ENCODE measurements at regions not wholly inside any gene's neighbourhood (a gene's known extent, or its start where the extent isn't known, plus 50 kb on each side); places are given as distances from the start of the nearest gene placed in this dataset.

DNA sequence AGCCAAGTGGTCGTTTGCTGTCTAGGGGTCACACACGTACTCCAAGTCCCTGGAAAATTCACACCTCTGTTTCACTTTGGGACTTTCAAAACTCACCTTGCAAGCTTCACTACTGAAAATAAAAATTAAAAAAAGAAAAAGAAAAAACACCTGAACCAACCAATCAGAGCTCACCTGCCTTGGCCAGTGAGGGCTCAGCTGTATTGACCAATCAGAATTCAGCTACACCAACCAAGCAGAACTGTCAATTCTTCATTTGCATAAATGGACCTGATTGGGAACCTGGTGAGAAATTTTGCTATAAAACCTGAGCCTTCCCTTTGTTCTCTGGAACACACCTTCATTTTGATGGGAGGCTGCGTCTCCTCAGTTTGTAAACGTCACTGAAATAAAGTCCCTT, 176.4 kb downstream of the TTC32 start:
- Mint-ChIP-seq H3K27ac (no peak overlapping the region), H3K9me3 (no peaks in the 10 kb centered on the region), H3K27me3 (peaks cover 3 to 13% of the 10 kb centered on the region in 2 donors), H3K4me3 (no peak overlapping the region), H3K4me1 (no peaks in the 10 kb centered on the region), H3K36me3 (no peaks in the 10 kb centered on the region)
- Histone ChIP-seq H3K4me3 (ENCODE audit: low read length) (no peak overlapping the region), H3K9me3 (ENCODE audit: low read length) (no peaks in the 10 kb centered on the region), H3K27me3 (ENCODE audit: insufficient read depth, low read length, poor library complexity, severe bottlenecking) (no peaks in the 10 kb centered on the region), H3K36me3 (ENCODE audit: insufficient read depth, low read length) (no peaks in the 10 kb centered on the region), H3K27ac (ENCODE audit: low read depth, low read length) (no peak overlapping the region), H3K4me1 (ENCODE audit: insufficient read depth, low read length) (no peaks in the 10 kb centered on the region)
- ChIA-PET CTCF (no interaction called here), POLR2A (no interaction called here)
- DNase-seq: no peak

- H3K4me3 ChIP-seq (ENCODE audit: low read length): no peak overlapping the region
- H3K27me3 Mint-ChIP-seq: peaks cover 2 to 6% of the 10 kb centered on the region in 2 donors
- ChIA-PET CTCF (no interaction called here), POLR2A (no interaction called here)
- H3K27me3 ChIP-seq (ENCODE audit: insufficient read depth, low read length, poor library complexity, severe bottlenecking): no peaks in the 10 kb centered on the region
- DNase-seq: no peak
- H3K9me3 ChIP-seq (ENCODE audit: low read length): no peaks in the 10 kb centered on the region
- H3K36me3 Mint-ChIP-seq: no peaks in the 10 kb centered on the region
- H3K27ac ChIP-seq (ENCODE audit: low read depth, low read length): no peak overlapping the region
- H3K4me3 Mint-ChIP-seq: no peak overlapping the region
- no peaks in the 10 kb centered on the region for H3K4me1 ChIP-seq (ENCODE audit: insufficient read depth, low read length)
- H3K27ac Mint-ChIP-seq: no peak overlapping the region
- no peaks in the 10 kb centered on the region for H3K4me1 Mint-ChIP-seq
- no peaks in the 10 kb centered on the region for H3K36me3 ChIP-seq (ENCODE audit: insufficient read depth, low read length)
- H3K9me3 Mint-ChIP-seq: no peaks in the 10 kb centered on the region
These were observed 178.8 kb downstream of the TTC32 start for GRCh38 chr2:19723021-19723420.

DNA sequence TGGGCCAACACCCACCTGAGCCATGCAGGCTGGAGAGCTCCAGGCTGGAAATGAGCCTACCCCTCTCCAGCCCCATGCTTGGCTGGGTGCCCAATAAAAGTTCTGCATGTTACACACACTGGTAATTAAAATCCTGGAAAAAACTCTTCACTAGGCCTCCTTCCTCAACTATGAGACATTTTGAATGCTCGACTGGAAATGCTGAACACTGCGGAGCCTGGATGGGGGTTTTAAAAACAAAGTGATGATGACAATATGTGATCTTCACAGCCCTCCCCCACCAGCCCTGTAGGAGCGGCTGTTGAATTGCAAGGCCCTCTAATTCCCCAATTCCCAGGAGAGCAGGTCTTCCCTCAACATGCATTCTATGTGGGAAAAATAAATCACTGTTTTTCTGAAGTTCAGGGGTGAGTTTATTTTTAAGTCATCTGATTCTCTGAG, 179.2 kb downstream of the TTC32 start:
- no peak overlapping the region for H3K4me3 ChIP-seq (ENCODE audit: low read length)
- CTCF ChIA-PET: no interaction called here

DNA sequence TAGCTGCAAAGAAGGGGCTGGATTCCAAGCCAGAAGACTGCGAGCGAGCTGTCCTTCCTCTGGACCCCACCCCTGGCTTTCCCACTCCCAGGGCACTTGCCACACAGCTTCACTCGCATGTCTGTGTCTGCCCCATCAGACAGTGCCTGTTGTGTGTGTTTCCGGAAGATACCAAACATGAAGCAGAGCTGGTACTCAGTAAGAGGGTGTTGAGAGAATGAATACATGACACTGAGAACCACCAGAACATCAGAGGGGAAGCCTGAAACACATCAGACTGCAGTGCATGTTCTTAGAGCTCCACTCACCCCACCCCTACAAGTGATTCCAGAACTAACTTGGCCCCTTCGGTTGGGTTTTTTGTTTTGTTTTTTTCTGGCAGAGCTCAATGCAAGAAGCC, 181.5 kb downstream of the TTC32 start:
- CTCF ChIA-PET: no interaction called here

More for the DNA sequence above, 179.2 kb downstream of the TTC32 start:
- no peaks in the 10 kb centered on the region for H3K36me3 ChIP-seq (ENCODE audit: insufficient read depth, low read length)
- POLR2A ChIA-PET: no interaction called here
- H3K4me3 Mint-ChIP-seq: no peak overlapping the region
- H3K27me3 ChIP-seq (ENCODE audit: insufficient read depth, low read length, poor library complexity, severe bottlenecking): no peaks in the 10 kb centered on the region
- no peaks in the 10 kb centered on the region for H3K4me1 ChIP-seq (ENCODE audit: insufficient read depth, low read length)
- no peaks in the 10 kb centered on the region for H3K36me3 Mint-ChIP-seq
- no peak for DNase-seq
- no peaks in the 10 kb centered on the region for H3K9me3 ChIP-seq (ENCODE audit: low read length)
- no peak overlapping the region for H3K27ac Mint-ChIP-seq
- H3K27ac ChIP-seq (ENCODE audit: low read depth, low read length): no peak overlapping the region
- H3K9me3 Mint-ChIP-seq: no peaks in the 10 kb centered on the region
- H3K4me1 Mint-ChIP-seq: no peaks in the 10 kb centered on the region
- peaks cover 2 to 4% of the 10 kb centered on the region in 2 donors for H3K27me3 Mint-ChIP-seq

DNA sequence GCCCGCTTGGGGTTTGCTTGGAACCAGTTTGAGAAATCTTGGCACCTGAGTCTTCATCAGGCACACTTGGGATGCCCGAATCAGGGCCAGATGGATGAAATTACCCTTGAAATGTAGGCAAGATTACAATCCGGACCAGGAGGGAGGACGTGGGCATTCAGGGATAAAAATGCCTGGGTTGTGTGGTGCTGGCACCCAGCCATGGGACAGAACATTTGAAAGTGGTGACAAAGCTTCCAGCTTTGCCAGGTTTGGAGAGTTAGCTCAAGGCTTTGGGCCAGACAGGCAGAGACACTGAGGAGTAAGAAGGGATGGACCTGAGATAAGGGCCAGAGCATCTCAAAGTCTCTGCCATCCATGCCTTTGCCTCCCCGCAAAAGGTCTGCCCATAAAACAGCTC, 182.2 kb downstream of the TTC32 start:
- H3K27me3 Mint-ChIP-seq: peaks cover 4 to 6% of the 10 kb centered on the region in 2 donors
- no peaks in the 10 kb centered on the region for H3K4me1 ChIP-seq (ENCODE audit: insufficient read depth, low read length)
- no peak overlapping the region for H3K27ac ChIP-seq (ENCODE audit: low read depth, low read length)
- POLR2A ChIA-PET: no interaction called here
- no peaks in the 10 kb centered on the region for H3K27me3 ChIP-seq (ENCODE audit: insufficient read depth, low read length, poor library complexity, severe bottlenecking)
- no peaks in the 10 kb centered on the region for H3K9me3 Mint-ChIP-seq
- H3K36me3 Mint-ChIP-seq: no peaks in the 10 kb centered on the region
- no peak for DNase-seq
- no peaks in the 10 kb centered on the region for H3K9me3 ChIP-seq (ENCODE audit: low read length)
- H3K4me3 Mint-ChIP-seq: no peak overlapping the region
- H3K4me1 Mint-ChIP-seq: no peaks in the 10 kb centered on the region
- H3K36me3 ChIP-seq (ENCODE audit: insufficient read depth, low read length): no peaks in the 10 kb centered on the region
- CTCF ChIA-PET: no interaction called here
- no peak overlapping the region for H3K4me3 ChIP-seq (ENCODE audit: low read length)
- no peak overlapping the region for H3K27ac Mint-ChIP-seq

More for the DNA sequence above, 181.5 kb downstream of the TTC32 start:
- H3K27ac ChIP-seq (ENCODE audit: low read depth, low read length): no peak overlapping the region
- POLR2A ChIA-PET: no interaction called here
- H3K27me3 ChIP-seq (ENCODE audit: insufficient read depth, low read length, poor library complexity, severe bottlenecking): no peaks in the 10 kb centered on the region
- H3K4me3 ChIP-seq (ENCODE audit: low read length): no peak overlapping the region
- H3K9me3 Mint-ChIP-seq: no peaks in the 10 kb centered on the region
- no peak for DNase-seq
- no peaks in the 10 kb centered on the region for H3K36me3 Mint-ChIP-seq
- H3K9me3 ChIP-seq (ENCODE audit: low read length): no peaks in the 10 kb centered on the region
- no peaks in the 10 kb centered on the region for H3K4me1 Mint-ChIP-seq
- peaks cover 2 to 4% of the 10 kb centered on the region in 2 donors for H3K27me3 Mint-ChIP-seq
- peak overlapping the region in 1 of 8 donors; percentile 76 for H3K27ac Mint-ChIP-seq
- no peaks in the 10 kb centered on the region for H3K36me3 ChIP-seq (ENCODE audit: insufficient read depth, low read length)
- H3K4me1 ChIP-seq (ENCODE audit: insufficient read depth, low read length): no peaks in the 10 kb centered on the region
- no peak overlapping the region for H3K4me3 Mint-ChIP-seq

DNA sequence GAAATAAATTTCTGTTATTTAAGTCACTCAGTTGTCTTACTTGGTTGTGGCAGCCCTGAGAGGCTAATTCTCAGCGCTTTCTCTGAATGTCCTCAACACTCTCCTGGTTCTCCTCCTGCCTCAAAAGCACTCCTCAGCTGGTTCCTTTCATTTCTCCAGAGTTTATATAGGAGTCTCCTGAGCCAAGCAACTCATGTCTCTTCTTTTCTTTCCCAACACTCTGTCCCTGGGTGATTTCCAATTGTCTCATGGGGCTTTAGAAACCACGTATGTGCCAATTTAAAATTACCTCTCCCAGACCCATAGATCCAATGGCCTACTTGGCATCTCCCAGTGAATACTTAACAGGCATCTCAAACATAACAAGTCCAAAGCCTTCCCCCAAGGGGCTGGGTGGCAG, 184.3 kb downstream of the TTC32 start:
- no peaks in the 10 kb centered on the region for H3K36me3 ChIP-seq (ENCODE audit: insufficient read depth, low read length)
- no peaks in the 10 kb centered on the region for H3K27me3 ChIP-seq (ENCODE audit: insufficient read depth, low read length, poor library complexity, severe bottlenecking)
- no peak overlapping the region for H3K27ac Mint-ChIP-seq
- ChIA-PET POLR2A (no interaction called here), CTCF (no interaction called here)
- no peaks in the 10 kb centered on the region for H3K36me3 Mint-ChIP-seq
- H3K27me3 Mint-ChIP-seq: peaks cover 9 to 10% of the 10 kb centered on the region in 2 donors
- H3K4me3 ChIP-seq (ENCODE audit: low read length): no peak overlapping the region
- no peak for DNase-seq
- H3K27ac ChIP-seq (ENCODE audit: low read depth, low read length): no peak overlapping the region
- H3K9me3 ChIP-seq (ENCODE audit: low read length): no peaks in the 10 kb centered on the region
- no peak overlapping the region for H3K4me3 Mint-ChIP-seq
- no peaks in the 10 kb centered on the region for H3K9me3 Mint-ChIP-seq
- no peaks in the 10 kb centered on the region for H3K4me1 ChIP-seq (ENCODE audit: insufficient read depth, low read length)
- no peaks in the 10 kb centered on the region for H3K4me1 Mint-ChIP-seq

- Mint-ChIP-seq H3K9me3 (no peaks in the 10 kb centered on the region), H3K4me3 (no peak overlapping the region), H3K36me3 (no peaks in the 10 kb centered on the region), H3K27me3 (peaks cover 9 to 10% of the 10 kb centered on the region in 2 donors), H3K4me1 (peaks cover 0 to 4% (median 0%) of the 10 kb centered on the region in 3 donors), H3K27ac (no peak overlapping the region)
- Histone ChIP-seq H3K36me3 (ENCODE audit: insufficient read depth, low read length) (no peaks in the 10 kb centered on the region), H3K27me3 (ENCODE audit: insufficient read depth, low read length, poor library complexity, severe bottlenecking) (no peaks in the 10 kb centered on the region), H3K9me3 (ENCODE audit: low read length) (no peaks in the 10 kb centered on the region), H3K4me1 (ENCODE audit: insufficient read depth, low read length) (no peaks in the 10 kb centered on the region), H3K4me3 (ENCODE audit: low read length) (no peak overlapping the region), H3K27ac (ENCODE audit: low read depth, low read length) (no peak overlapping the region)
- DNase-seq: no peak
- CTCF ChIA-PET: no interaction called here
- POLR2A ChIA-PET: no interaction called here
These were observed 186.9 kb downstream of the TTC32 start for GRCh38 chr2:19714926-19715325.

GRCh38 chr2:19712850-19713249, 188.9 kb downstream of the TTC32 start:
- no peaks in the 10 kb centered on the region for H3K27me3 ChIP-seq (ENCODE audit: insufficient read depth, low read length, poor library complexity, severe bottlenecking)
- no peaks in the 10 kb centered on the region for H3K36me3 ChIP-seq (ENCODE audit: insufficient read depth, low read length)
- no peaks in the 10 kb centered on the region for H3K36me3 Mint-ChIP-seq
- no peak overlapping the region for H3K4me3 Mint-ChIP-seq
- H3K27ac ChIP-seq (ENCODE audit: low read depth, low read length): no peak overlapping the region
- DNase-seq: no peak
- H3K9me3 ChIP-seq (ENCODE audit: low read length): no peaks in the 10 kb centered on the region
- CTCF ChIA-PET: no interaction called here
- POLR2A ChIA-PET: no interaction called here
- peaks cover 8 to 15% of the 10 kb centered on the region in 2 donors for H3K27me3 Mint-ChIP-seq
- H3K27ac Mint-ChIP-seq: no peak overlapping the region
- H3K4me3 ChIP-seq (ENCODE audit: low read length): no peak overlapping the region
- H3K4me1 ChIP-seq (ENCODE audit: insufficient read depth, low read length): no peaks in the 10 kb centered on the region
- no peaks in the 10 kb centered on the region for H3K9me3 Mint-ChIP-seq
- H3K4me1 Mint-ChIP-seq: peaks cover 0 to 4% (median 0%) of the 10 kb centered on the region in 3 donors

All from CD8-positive, alpha-beta memory T cell (primary cell).